OCI-LY3 (cell line): ENCODE measurements at regions not wholly inside any gene's neighbourhood (a gene's known extent, or its start where the extent isn't known, plus 50 kb on each side); places are given as distances from the start of the nearest gene placed in this dataset.

Experiments used
- H2AFZ ChIP-seq: fragments of 200-600, 300-600 bp; shearing (Covaris generic); 2 replicates; pipeline ENCODE4 v1.6.0; 2014; ENCODE audit warnings: antibody characterized with exemption, low read depth, low read length
- H3K27ac ChIP-seq: fragments of 200-600, 300-600 bp; sonication (generic); 2 replicates; pipeline ENCODE4 v1.5.1; 2014; ENCODE audit warnings: mild to moderate bottlenecking, low read length, moderate library complexity, mixed read lengths
- H3K27me3 ChIP-seq: fragments of 200-600, 300-600 bp; sonication (generic); 2 replicates; pipeline ENCODE4 v1.6.1; 2014; ENCODE audit warnings: low read depth, low read length, mixed read lengths
- H3K36me3 ChIP-seq: fragments of 200-600, 300-600 bp; sonication (generic); replicated peaks from 2 replicates; pipeline ENCODE3; 2014; ENCODE audit warnings: low read depth, low read length, mixed read lengths
- H3K4me1 ChIP-seq: fragments of 300-600, 200-600 bp; sonication (generic); 2 replicates; pipeline ENCODE4 v1.6.1; 2014; ENCODE audit warnings: low read length, mixed read lengths
- H3K4me2 ChIP-seq: fragments of 200-600, 300-600 bp; sonication (generic); 2 replicates; pipeline ENCODE4 v1.6.1; 2014; ENCODE audit warnings: low read length, mixed read lengths
- H3K4me3 ChIP-seq: fragments of 300-600, 200-600 bp; sonication (generic); 2 replicates; pipeline ENCODE4 v1.5.1; 2014; ENCODE audit warnings: antibody characterized with exemption, mild to moderate bottlenecking, low read length, moderate library complexity
- H3K79me2 ChIP-seq: fragments of 300-600, 200-600 bp; shearing (Covaris generic); 2 replicates; pipeline ENCODE4 v1.6.1; 2014; ENCODE audit warnings: mild to moderate bottlenecking, low read length, mixed read lengths
- H3K9ac ChIP-seq: fragments of 300-600, 200-600 bp; shearing (Covaris generic); 2 replicates; pipeline ENCODE4 v1.6.0; 2014; ENCODE audit warnings: mild to moderate bottlenecking, low read length, moderate library complexity
- H3K9me3 ChIP-seq: fragments of 200-600, 300-600 bp; shearing (Covaris generic); 2 replicates; pipeline ENCODE4 v1.6.1; 2014; ENCODE audit warnings: low read length, mixed read lengths; ENCODE audit not compliant: insufficient read depth
- H4K20me1 ChIP-seq: fragments of 200-600, 300-600 bp; sonication (generic); 2 replicates; pipeline ENCODE4 v1.6.1; 2016; ENCODE audit warnings: low read length, mixed read lengths; ENCODE audit not compliant: insufficient read depth
- EZH2phosphoT487 ChIP-seq: fragments of 200-600 bp; shearing (Covaris generic); IDR thresholded peaks from 2 replicates; pipeline ENCODE4 v1.6.1; 2018; ENCODE audit warnings: antibody characterized with exemption, mixed run types, low read depth
- TF ChIP-seq, protein P1 (sequence below): fragments of 200-600, 300-600 bp; sonication (generic); IDR thresholded peaks from 2 replicates; pipeline ENCODE4 v1.5.1; 2014; ENCODE audit warnings: antibody characterized with exemption, low read length, low read depth

- H3K9ac ChIP-seq = peak overlapping the region; percentile 96
- no peaks in the 10 kb centered on the region for H4K20me1 ChIP-seq
- TF ChIP-seq, protein P1, sequence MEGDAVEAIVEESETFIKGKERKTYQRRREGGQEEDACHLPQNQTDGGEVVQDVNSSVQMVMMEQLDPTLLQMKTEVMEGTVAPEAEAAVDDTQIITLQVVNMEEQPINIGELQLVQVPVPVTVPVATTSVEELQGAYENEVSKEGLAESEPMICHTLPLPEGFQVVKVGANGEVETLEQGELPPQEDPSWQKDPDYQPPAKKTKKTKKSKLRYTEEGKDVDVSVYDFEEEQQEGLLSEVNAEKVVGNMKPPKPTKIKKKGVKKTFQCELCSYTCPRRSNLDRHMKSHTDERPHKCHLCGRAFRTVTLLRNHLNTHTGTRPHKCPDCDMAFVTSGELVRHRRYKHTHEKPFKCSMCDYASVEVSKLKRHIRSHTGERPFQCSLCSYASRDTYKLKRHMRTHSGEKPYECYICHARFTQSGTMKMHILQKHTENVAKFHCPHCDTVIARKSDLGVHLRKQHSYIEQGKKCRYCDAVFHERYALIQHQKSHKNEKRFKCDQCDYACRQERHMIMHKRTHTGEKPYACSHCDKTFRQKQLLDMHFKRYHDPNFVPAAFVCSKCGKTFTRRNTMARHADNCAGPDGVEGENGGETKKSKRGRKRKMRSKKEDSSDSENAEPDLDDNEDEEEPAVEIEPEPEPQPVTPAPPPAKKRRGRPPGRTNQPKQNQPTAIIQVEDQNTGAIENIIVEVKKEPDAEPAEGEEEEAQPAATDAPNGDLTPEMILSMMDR = no peak
- no peaks in the 10 kb centered on the region for H3K9me3 ChIP-seq
- H3K27ac ChIP-seq = peak overlapping the region; percentile 98
- H2AFZ ChIP-seq = no peak overlapping the region
- peaks cover 4% of the 10 kb centered on the region; the same call in 1 of the 2 replicates for H3K27me3 ChIP-seq
- H3K4me2 ChIP-seq = peak overlapping the region; percentile 98
- no peaks in the 10 kb centered on the region for H3K79me2 ChIP-seq
- H3K4me1 ChIP-seq = peaks cover 50% of the 10 kb centered on the region
- H3K4me3 ChIP-seq = peak overlapping the region; percentile 75
- H3K36me3 ChIP-seq = no peaks in the 10 kb centered on the region
These were observed 57.2 kb upstream of the CCND2 start for GRCh38 chr12:4216187-4216927.

- H3K79me2 ChIP-seq = no peaks in the 10 kb centered on the region
- H3K4me1 ChIP-seq = peaks cover 50% of the 10 kb centered on the region
- H3K27me3 ChIP-seq = peaks cover 4% of the 10 kb centered on the region; the same call in 1 of the 2 replicates
- H3K4me2 ChIP-seq = peak overlapping the region; percentile 98
- peak overlapping the region; percentile 10; the same call in 1 of the 2 replicates for H2AFZ ChIP-seq
- no peaks in the 10 kb centered on the region for H4K20me1 ChIP-seq
- H3K9me3 ChIP-seq = no peaks in the 10 kb centered on the region
- no peaks in the 10 kb centered on the region for H3K36me3 ChIP-seq
- H3K4me3 ChIP-seq = peak overlapping the region; percentile 75
- peak overlapping the region; percentile 96 for H3K9ac ChIP-seq
- no peak for TF ChIP-seq EZH2phosphoT487
- TF ChIP-seq, protein P1 = no peak
- peak overlapping the region; percentile 98 for H3K27ac ChIP-seq
These were observed 58.1 kb upstream of the CCND2 start for GRCh38 chr12:4215229-4216186.

GRCh38 chr12:4214877-4215228, 58.7 kb upstream of the CCND2 start:
- Histone ChIP-seq H4K20me1 (no peaks in the 10 kb centered on the region), H3K9me3 (no peaks in the 10 kb centered on the region), H3K36me3 (no peaks in the 10 kb centered on the region), H3K4me1 (peaks cover 57% of the 10 kb centered on the region), H2AFZ (peak overlapping the region; percentile 10; the same call in 1 of the 2 replicates), H3K9ac (peak overlapping the region; percentile 96), H3K4me3 (peak overlapping the region; percentile 75), H3K4me2 (peak overlapping the region; percentile 98), H3K27me3 (peaks cover 4% of the 10 kb centered on the region; the same call in 1 of the 2 replicates), H3K79me2 (no peaks in the 10 kb centered on the region), H3K27ac (peak overlapping the region; percentile 98)
- TF ChIP-seq, protein P1 = no peak
- TF ChIP-seq EZH2phosphoT487 = no peak

DNA sequence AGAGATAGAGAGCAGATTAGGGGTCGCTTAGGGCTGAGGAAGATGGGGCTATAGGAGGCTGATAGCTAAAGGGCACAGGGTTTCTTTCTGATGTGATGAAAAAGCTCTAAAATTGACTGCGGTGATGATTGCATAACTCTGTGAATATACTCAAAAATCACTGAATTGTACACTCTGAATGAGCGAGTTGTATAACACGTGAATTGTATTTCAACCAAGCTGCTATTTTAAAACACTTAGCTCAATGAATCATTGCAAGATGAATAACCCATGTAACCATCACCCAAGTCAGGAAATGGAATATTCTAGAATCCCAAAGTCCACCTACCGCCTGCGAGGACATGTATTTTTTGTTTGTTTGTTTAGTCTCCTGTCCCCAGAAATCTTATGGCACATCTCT, 60.1 kb upstream of the CCND2 start:
- Histone ChIP-seq H3K4me1 (peaks cover 66% of the 10 kb centered on the region), H3K4me2 (no peak overlapping the region), H3K79me2 (no peaks in the 10 kb centered on the region), H3K4me3 (no peak overlapping the region), H4K20me1 (no peaks in the 10 kb centered on the region), H3K36me3 (no peaks in the 10 kb centered on the region), H3K27ac (no peak overlapping the region), H3K9me3 (no peaks in the 10 kb centered on the region), H3K9ac (no peak overlapping the region), H2AFZ (no peak overlapping the region), H3K27me3 (peaks cover 4% of the 10 kb centered on the region; the same call in 1 of the 2 replicates)
- no peak for TF ChIP-seq EZH2phosphoT487
- TF ChIP-seq, protein P1 = no peak
